Right lobe of liver (tissue), 6 donors: ENCODE measurements at regions not wholly inside any gene's neighbourhood (a gene's known extent, or its start where the extent isn't known, plus 50 kb on each side); places are given as distances from the start of the nearest gene placed in this dataset.

ENCODE experiments used
- ATAC-seq, 4 donors: fragments of 200-7000 bp; cut with Tn5 transposase; one replicate each; pipeline ENCODE4 v1.9.1; 2020; ENCODE audit warnings: mild to moderate bottlenecking in 4 of 4, moderate library complexity in 4 of 4
- DNase-seq, 3 donors: peaks; one replicate each; pipeline ENCODE4 v3.0.0-alpha.2; 2020
- H3K27ac ChIP-seq, 3 donors: fragments of 200-600 bp; one replicate each; pipeline ENCODE4 v1.8.0; 2022
- H3K27me3 ChIP-seq, 2 donors: fragments of 200-600 bp; one replicate each; pipeline ENCODE4 v1.8.0; 2022
- H3K36me3 ChIP-seq, 4 donors: fragments of 200-600 bp; sonication (generic) in 1 of 4; one replicate each; pipeline versions ENCODE4 v1.5.1 to v1.8.0; 2017 to 2022; ENCODE audit warnings: control low read depth in 1 of 4
- H3K4me1 ChIP-seq, 4 donors: fragments of 200-600 bp; sonication (generic) in 1 of 4; one replicate each; pipeline versions ENCODE4 v1.5.1 to v1.8.0; 2017 to 2022; ENCODE audit warnings: control low read depth in 1 of 4
- H3K4me3 ChIP-seq, 3 donors: fragments of 200-600 bp; one replicate each; pipeline ENCODE4 v1.8.0; 2022
- H3K9me3 ChIP-seq, 4 donors: fragments of 200-600 bp; sonication (generic) in 1 of 4; one replicate each; pipeline versions ENCODE4 v1.5.1 to v1.8.0; 2017 to 2022; ENCODE audit warnings: control low read depth in 1 of 4
- CTCF ChIP-seq, 4 donors: fragments of 200-600 bp in 3 of 4; fragments of 450-650 bp in 1 of 4; IDR thresholded peaks; one replicate each; pipeline versions ENCODE4 v1.5.1 to v1.8.0; 2016 to 2022; ENCODE audit warnings: antibody characterized with exemption in 4 of 4, mild to moderate bottlenecking in 2 of 4
- POLR2A ChIP-seq: fragments of 450-650 bp; IDR thresholded peaks from one replicate; pipeline ENCODE4 v1.6.1; 2017; ENCODE audit warnings: antibody characterized with exemption, mild to moderate bottlenecking
- WGBS: methylation state at CpG from one replicate; pipeline ENCODE4 v1.1.6; 2018; ENCODE audit warnings: low coverage, low lambda C conversion rate; ENCODE audit not compliant: insufficient coverage; ENCODE audit errors: missing lambda C conversion rate; 5-methylcytosine and 5-hydroxymethylcytosine counted together
- intact Hi-C, 2 donors: fragments of 100-400 bp; cut with DNase I; formaldehyde crosslinking; loops; one replicate each; pipeline versions ENCODE4 v1.11.2 to v1.14.1; 2022
- donor health status: DM: no; HTN: yes; CAD: no.
- donor health status: DM: no; HTN: no; CAD: no.
- donor health status: DM: no; HTN: no; CAD: no.
- donor health status: DM: no; HTN: yes; CAD: no.
- donor health status: DM: no; HTN: yes; CAD: no.

GRCh38 chr3:22606461-22606860 is 596.7 kb upstream of the UBE2E2 start:
- TF ChIP-seq POLR2A (no peak), CTCF (IDR thresholded peaks at IDR 0.05) (no peak)
- Histone ChIP-seq H3K27ac (no peak overlapping the region), H3K9me3 (no peaks in the 10 kb centered on the region), H3K4me1 (no peaks in the 10 kb centered on the region), H3K36me3 (no peaks in the 10 kb centered on the region), H3K27me3 (no peaks in the 10 kb centered on the region), H3K4me3 (no peak overlapping the region)
- DNase-seq, result no peak
- intact Hi-C loops, result no loop called here
- no peak for ATAC-seq
- WGBS, result 40% methylated on average over 5 of the region's 5 CpGs

GRCh38 chr3:22606938-22607337 is 596.2 kb upstream of the UBE2E2 start:
- Histone ChIP-seq H3K36me3 (no peaks in the 10 kb centered on the region), H3K27me3 (no peaks in the 10 kb centered on the region), H3K4me3 (no peak overlapping the region), H3K9me3 (no peaks in the 10 kb centered on the region), H3K4me1 (no peaks in the 10 kb centered on the region), H3K27ac (no peak overlapping the region)
- 54% methylated on average over 3 of the region's 3 CpGs for WGBS
- no peak for DNase-seq
- ATAC-seq, result no peak
- TF ChIP-seq POLR2A (no peak), CTCF (IDR thresholded peaks at IDR 0.05) (no peak)
- intact Hi-C loops, result no loop called here

GRCh38 chr3:22608093-22608492 is 595.0 kb upstream of the UBE2E2 start:
- Histone ChIP-seq H3K36me3 (no peaks in the 10 kb centered on the region), H3K27me3 (no peaks in the 10 kb centered on the region), H3K4me1 (no peaks in the 10 kb centered on the region), H3K27ac (no peak overlapping the region), H3K4me3 (no peak overlapping the region), H3K9me3 (no peaks in the 10 kb centered on the region)
- WGBS, result 76% methylated on average over 4 of the region's 4 CpGs
- DNase-seq (no peak), ATAC-seq (no peak)
- intact Hi-C loops, result no loop called here
- TF ChIP-seq CTCF (IDR thresholded peaks at IDR 0.05), result no peak
- no peak for TF ChIP-seq POLR2A

- no peaks in the 10 kb centered on the region for H3K4me1 ChIP-seq
- no peaks in the 10 kb centered on the region for H3K9me3 ChIP-seq
- ATAC-seq (no peak), DNase-seq (no peak)
- no peak overlapping the region for H3K4me3 ChIP-seq
- intact Hi-C loops, result no loop called here
- TF ChIP-seq POLR2A (no peak), CTCF (IDR thresholded peaks at IDR 0.05) (no peak)
- H3K36me3 ChIP-seq, result no peaks in the 10 kb centered on the region
- H3K27me3 ChIP-seq, result no peaks in the 10 kb centered on the region
- H3K27ac ChIP-seq, result no peak overlapping the region
- WGBS, result 78% methylated on average over 2 of the region's 2 CpGs
Measured at GRCh38 chr3:22608721-22609120, 594.4 kb upstream of the UBE2E2 start.

- TF ChIP-seq CTCF (IDR thresholded peaks at IDR 0.05) (no peak), POLR2A (no peak)
- Histone ChIP-seq H3K27me3 (no peaks in the 10 kb centered on the region), H3K9me3 (no peaks in the 10 kb centered on the region), H3K36me3 (no peaks in the 10 kb centered on the region), H3K27ac (no peak overlapping the region), H3K4me3 (no peak overlapping the region), H3K4me1 (no peaks in the 10 kb centered on the region)
- WGBS, result 53% methylated on average over 1 of the region's 1 CpG
- no peak for ATAC-seq
- intact Hi-C loops, result no loop called here
- DNase-seq, result no peak
Measured at GRCh38 chr3:22609139-22609538, 594.0 kb upstream of the UBE2E2 start.
